ENCODE measurements at regions not wholly inside any gene's neighbourhood (a gene's known extent, or its start where the extent isn't known, plus 50 kb on each side); places are given as distances from the start of the nearest gene placed in this dataset.
A peak's percentile ranks its signal among the peaks of the same experiment; 100 is the strongest.
"Not testable (repeated sequence)": the region's sequence is repeated elsewhere in the genome, so short reads cannot be mapped to it uniquely, and the experiment has no call there.

DNA sequence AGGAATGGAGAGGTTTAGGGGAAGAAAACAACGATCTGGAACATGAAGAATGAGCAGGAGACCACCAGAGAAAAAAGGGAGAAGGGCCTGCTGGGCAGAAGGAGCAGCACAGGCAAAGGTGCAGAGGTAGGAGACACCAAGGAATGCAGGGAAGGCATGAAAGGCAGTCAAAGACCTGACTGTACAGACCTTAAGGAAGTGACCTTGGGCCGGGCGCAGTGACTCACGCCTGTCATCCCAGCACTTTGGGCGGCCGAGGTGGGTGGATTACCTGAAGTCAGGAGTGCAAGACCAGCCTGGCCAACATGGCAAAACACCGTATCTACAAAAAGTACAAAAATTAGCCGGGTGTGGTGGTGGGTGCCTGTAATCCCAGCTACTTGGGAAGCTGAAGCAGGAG lies 157.7 kb upstream of the ATP10A start:
- no peak for DNase-seq

DNA sequence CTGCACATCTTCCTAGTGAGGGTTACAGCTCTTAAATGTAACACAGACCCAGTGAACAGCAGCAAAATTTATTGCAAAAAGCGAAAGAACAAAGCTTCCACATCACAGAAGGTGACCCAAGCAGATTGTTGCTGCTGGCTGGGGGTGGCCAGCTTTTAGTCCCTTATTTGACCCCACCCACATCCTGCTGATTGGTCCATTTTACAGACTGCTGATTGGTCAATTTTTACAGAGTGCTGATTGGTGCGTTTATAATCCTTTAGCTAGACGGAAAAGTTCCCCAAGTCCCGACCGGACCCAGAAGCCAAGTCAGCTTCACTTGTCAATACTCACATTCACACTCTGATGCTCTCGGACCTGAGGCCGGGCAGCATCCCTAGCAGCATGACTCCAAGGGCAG lies 154.5 kb upstream of the ATP10A start:
- DNase-seq: no peak

DNA sequence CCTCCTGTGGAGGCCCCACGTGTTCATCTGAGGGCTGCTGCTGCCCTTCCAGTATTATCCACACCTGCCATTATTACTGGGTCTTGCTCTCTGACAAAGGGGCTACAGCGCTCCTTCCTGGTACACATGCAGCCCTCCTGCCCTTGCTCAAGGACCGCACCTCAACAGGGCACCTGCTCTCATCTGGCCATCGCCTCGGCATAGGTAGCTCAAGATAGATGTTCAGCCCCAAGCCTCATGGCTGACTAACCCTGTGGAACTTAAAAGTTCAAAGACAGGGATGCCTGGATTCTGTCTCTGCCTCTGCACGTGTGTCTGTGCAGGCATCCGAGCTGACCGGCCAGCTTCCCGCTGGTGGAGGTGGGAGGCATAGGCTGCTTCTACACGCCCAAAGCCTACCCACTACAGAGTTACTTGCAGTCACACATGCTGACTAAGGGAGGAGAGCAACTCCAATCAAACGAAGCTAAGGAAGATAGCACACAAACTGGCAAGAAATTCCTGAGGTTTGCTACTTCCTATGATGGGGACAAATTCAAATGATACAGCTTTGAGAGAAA lies 152.5 kb upstream of the ATP10A start:
- no peak for DNase-seq

DNA sequence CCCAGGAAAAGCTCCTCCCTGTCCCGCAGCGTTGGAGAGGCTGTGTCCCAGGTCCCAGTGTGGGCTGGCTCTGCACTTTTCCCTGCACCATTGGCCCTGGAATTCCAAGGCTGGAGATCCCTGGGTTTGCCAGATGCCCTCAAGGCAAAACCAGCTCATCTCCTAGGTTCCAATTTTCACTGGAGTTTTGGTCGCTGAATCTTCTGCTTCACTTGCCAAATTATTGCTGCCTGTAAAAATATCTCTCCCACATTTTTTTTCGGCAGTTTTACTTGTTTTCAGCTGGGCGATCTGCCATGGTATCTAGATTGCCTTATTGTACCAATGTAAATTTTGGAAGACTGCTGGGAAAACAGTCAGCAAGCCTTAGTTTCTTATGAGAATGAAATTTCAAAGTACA lies 150.9 kb upstream of the ATP10A start:
- DNase-seq: no peak

DNA sequence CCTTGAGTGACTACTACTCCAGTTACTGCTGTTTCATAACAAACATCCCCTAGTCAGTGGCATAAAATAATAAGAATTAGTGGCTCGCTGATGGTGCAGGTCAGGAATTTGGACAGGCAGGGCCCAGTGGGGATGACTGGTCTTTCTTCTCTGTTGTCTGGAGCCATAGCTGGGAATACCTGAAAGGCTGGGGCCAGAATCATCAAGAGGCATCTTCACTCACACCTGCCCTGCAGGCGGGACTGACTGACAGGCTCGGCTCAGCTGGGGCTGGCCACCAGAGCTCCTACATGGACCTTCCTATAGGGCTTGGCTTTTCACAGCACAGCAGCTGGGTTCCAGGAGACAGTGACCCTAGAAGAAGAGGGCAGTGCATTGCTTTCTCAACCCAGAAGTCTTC lies 148.8 kb upstream of the ATP10A start:
- no peak for DNase-seq

DNA sequence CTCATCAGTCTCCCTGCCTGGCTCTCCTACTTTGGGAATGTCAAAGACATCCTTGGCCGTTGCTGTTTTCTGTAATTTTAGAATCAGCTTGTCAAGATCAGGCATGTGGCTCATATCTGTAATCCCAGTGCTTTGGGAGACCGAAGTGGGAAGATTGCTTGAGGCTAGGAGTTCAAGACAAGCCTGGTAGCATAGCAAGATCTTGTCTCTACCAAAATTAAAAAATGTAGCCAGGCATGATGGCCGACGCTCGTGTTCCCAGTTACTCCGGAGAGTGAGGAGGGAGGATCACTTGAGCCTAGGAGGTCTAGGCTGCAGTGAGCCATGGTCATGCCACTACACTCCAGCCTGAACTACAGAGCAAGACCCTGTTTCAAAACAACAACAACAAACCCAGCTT lies 144.0 kb upstream of the ATP10A start:
- no peak for DNase-seq

DNA sequence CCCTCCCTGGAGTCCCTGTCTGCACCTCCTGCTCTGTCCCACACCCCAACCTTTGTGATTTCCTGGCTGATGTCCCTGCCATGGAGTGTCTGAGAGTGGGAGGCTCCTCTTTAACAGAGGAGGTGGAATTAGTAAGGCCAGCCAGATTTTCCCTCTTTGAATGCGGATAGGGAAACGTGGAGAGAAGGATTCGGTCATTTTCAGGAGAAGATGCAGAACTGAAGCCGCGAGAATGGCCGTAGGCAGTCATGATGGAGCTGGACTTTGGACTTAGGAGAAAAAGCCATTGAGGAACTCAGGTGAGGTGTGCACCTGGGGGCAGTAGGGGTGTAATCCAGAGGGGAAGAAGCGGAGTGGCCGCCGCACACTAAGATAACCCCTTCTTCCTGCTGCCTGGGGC lies 138.1 kb upstream of the ATP10A start:
- DNase-seq: no peak

DNA sequence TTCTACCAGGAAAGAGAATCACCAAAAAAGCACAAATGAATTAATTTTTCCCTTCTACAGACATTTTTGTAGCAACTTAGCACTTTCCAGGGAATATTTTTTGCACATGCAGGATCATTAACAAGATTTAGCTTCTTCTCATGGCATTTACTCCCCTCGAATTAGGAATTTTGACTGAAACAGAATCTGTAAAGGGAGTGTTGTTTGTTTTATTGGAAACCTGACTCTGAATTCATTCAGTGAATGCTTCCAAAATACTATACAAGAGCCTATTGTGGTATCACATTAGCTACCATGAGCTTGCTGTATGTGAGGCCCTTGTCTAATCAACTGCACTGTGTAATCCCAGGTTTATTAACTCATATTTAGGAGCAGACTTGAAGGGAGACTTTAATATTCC lies 130.4 kb upstream of the ATP10A start:
- no peak for DNase-seq

DNA sequence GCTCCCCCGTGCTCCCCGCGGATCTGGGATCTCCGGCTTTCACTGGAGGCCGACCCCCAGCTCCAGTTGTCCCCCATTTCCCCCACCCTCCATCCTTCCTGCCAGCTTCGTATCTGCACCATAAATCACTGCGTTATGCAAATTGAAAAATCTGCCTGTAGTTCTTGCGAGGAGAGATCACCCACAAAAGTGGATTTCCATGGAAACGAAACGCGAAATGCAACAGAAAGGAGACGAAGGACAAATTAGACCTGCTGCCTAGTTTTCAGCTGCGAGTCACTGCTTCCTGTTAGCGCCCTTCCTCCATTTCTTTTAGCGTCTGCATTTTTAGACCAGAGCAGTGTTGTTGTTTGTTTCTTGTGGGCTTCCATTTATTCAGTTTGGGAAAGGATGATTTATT lies 127.1 kb upstream of the ATP10A start:
- no peak for DNase-seq

DNA sequence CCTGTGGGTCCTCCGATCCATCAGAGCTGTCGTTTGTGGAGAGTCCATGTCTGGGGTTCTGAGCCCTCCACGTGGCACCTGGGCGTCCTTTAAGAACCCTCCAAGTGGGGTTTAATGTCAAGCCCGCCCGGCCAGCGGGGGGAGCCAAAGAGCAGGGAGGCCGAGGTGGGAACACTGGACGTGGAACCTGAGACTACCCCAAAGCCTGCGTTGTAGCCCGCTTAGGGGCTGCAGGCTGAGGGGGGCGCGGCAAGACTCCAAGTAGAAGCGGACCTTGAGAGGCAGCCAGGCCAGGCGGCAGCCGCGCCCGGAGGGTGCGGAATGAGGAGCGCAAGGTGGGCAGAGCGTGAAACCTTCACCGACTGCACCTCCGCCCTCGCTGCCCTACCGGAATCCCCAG lies 126.2 kb upstream of the ATP10A start:
- DNase-seq: no peak

DNA sequence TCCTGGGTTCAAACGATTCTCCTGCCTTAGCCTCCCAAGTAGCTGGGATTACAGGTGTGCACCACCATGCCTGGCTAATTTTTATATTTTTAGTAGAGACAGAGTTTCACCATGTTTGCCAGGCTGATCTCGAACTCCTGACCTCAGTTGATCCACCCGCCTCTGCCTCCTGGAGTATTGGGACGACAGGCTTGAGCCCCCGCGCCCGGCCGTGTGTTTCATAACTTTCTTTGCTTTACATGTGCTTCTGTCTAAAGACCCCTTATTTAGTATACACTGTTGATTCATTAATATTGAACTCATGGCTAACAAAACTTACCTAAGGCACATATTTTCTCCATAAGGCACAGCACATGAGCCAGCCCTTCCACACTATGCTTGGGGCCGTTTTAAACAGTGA lies 125.6 kb upstream of the ATP10A start:
- DNase-seq: not testable (repeated sequence)

DNA sequence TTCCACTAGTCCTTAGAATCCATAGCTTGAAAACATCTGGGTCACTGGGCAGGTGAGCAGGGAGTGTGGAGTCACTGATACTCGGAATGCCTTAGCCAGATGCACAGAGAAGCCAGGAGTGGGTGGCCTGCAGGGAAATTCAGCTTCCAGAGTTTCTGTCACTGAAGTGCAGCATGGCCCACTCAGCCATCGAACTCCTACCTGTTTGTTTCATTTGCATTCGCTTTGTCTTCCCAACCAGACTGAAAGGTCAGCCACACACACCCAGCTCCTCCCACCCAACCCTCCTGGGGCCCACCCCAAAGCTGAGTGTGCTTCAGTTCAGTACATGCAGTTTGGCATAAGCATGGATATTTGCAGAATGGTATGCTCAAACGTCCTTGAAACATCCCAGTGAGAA lies 124.5 kb upstream of the ATP10A start:
- DNase-seq: no peak

DNA sequence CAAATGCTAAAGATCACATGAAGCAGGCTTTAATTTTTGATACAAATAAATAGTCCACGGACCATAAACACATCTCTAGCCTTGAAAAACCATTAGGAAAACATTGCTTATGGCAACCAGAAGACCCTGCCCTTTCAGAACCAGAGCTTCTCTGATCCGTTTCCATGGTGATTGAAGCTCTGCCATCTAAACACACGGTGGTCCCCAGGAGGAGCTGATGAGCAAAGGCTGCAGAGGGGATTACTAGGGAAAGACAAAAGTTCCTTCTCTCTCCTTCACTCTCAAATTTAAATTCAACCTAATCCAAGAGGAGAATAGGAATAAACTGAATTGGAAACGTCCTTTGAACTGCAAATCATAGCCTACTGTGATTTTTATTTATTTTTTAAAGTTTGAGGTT lies 122.0 kb upstream of the ATP10A start:
- DNase-seq: no peak

DNA sequence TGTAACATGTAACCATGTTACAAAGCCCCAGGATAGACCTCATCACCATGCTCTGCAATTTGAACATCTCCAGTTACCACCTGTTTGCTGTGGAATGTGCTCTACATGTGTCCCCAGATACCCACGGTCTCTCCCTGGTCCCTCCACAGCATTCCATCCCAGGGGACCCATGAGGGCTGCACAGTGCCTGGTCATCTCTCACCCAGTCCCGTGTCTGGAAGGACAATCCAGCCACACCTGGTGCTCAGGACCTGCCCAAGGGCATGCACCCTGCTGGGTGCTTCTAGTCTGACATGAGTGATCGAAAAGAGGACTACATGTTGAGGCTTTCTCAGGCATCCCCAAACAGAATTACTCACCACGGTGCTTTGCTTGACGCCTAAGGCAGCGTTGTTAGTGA lies 119.6 kb upstream of the ATP10A start:
- no peak for DNase-seq

DNA sequence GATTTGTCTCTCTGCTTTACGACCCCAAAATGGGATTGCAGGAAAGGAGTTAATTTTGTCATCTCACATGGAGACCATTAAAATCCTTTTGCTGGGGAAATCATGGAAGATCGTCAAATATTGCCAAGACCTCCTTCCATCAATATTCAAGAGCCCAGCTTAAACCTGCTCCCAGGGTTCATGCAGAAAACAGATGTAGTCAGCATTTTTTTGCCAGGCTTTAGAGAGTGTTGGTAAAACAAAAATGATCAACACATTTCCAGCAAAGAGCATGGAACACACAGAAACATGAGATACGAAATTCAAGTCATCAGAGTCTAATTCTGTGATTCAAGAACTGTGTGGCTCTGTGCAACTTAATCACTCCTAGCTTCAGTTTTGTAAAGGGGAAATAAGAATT lies 118.0 kb upstream of the ATP10A start:
- DNase-seq: no peak

DNA sequence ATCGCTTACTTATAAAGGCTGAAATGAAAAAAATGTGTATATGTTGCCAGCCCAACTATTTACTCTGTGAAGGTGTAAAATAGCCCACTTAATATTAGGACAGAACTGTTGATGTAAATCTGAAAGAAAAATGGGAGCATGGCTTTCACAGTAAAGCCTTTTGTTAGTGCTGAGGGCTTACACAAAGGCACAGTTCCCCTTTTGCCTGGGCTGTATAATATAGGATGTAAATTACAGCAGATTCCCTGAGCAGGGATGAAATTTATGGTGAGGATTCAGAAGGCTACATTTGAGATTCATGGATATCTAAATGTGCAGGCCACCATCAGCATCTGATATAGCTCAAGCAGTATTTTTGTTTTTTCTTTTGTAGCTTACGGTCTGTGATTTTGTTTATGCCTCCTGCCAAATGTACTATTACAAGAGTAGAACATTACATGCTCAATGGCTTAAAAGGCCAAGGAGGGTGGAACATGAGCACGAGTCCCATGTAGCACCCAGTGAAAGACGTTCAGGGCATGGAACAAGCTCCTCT lies 109.1 kb upstream of the ATP10A start:
- DNase-seq: no peak

DNA sequence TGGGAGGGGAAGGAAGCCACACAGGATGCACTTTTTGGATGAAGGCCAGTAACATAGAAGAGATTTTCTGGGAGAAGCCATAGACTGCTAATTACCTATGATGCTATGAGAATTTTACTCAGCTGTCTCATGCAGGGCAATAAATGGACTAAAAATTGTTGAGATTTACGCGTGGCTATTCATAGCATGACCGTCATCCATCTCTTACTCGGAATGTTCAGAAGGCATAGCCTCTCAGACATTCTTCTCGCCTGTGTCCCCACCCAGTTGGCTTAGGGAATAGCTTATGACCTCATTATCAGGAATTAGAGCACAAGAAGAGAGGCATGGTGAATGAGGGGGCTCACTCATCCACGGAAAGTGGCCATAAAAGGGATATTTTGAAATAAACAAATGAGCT lies 107.9 kb upstream of the ATP10A start:
- DNase-seq: peak; percentile 69

DNA sequence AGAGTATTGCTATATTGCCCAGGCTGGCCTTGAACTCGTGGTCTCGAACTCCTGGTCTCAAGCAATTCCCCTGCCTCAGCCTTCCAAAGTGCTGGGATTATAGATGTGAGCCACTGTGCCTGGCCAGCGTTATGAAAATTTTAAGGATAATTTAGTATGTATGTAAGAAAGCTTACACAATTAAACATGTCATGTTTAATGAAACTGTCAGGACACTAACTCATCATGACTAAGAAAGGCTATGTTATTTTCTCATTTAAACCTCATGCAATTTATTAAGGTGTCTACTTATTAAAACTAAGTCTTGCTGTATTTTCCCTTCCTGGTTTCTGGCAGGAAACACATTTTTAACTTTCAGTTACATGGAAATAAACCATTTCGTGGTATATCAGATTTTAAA lies 106.8 kb upstream of the ATP10A start:
- DNase-seq: no peak

DNA sequence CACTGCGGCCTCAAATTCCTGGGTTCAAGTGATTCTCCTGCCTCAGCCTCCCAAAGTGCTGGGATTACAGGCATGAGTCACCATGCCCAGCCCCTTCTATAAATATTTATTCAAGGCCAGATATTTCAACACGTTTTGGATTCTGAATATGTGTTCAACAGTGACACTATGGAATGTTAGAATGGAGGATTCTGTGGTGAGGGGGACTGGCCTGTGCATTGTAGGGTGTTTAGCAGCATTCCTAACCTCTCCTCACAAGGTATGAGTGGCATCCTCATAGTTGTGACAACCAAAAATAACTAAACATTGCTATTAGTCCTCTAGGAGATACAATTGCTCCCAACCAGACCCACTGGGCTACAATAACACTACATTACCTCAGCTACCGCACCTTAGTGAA lies 104.0 kb upstream of the ATP10A start:
- DNase-seq: peak; percentile 64

DNA sequence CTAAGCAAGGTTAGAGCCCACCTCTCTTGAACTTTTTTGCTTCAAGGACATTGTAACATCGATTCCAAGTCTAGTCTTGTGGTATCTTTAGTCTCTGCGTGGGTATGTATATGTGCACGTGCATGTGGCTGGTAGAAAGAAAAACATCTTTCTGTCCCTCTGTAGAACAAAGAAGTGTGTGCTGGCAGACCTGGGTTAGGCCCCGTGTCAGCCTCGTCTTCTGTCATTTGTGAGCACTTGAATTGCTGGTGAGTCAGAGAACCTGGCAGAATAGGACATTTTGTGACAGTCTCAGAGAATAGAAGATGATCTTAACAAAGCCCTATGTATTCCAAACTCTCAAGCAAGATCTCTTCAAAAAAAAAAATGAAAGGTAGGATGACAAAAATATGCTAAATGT lies 102.2 kb upstream of the ATP10A start:
- DNase-seq: no peak

DNA sequence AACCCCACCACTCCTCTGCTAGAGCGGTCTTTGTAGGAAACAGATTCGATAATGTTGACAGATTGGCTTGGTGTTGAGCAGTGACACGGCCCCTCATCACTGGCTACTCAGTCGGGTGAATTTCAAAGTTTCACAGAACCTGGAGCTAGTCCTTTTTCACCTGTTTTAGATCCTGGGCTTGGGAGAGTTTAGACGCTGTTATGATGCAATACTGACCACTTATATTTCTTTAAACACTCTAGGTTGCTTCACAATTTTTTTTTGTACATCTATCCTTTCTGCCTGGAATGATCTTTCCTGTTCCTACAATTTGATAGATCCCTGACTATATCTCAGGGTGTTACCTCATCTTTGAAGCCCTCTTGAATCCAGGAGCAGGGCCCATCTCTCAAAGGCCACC lies 97.1 kb upstream of the ATP10A start:
- DNase-seq: no peak

DNA sequence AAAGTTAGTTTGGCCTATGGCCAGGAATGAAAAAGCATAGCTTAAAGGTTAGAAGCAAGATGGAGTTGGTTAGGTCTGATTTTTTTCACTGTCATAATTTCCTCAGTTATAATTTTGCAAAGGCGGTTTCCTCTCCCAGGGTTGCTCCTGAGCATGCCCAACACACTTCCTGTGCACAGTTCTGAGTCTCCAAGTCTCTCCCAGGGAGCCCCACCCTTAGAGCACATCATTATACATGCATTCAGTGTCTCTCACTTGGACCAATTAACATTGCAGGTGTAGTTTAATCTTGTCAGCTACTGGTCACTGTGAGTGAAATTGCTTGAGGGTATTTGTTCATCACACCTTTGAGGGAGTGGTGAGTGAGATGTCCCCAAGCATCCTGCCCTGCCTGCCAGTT lies 96.0 kb upstream of the ATP10A start:
- DNase-seq: no peak

DNA sequence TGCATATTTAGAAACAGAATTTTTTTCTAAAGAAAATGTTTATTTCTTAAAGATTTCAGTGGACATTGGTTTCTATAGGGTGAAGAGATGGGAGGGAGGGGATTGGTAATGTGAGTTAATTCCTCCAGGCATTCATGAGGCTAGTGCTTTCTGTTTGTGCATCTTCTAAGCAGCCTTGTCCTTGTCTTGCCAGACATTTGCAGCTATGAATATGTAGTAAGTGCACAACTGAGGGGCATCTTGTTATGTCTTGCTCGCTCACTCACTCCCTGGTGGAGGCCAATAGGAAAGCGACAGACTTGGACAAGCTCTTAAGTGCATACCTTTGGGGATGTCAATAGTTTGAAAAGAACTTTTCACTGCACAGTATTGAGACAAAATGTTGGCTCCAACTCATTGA lies 92.5 kb upstream of the ATP10A start:
- no peak for DNase-seq

DNA sequence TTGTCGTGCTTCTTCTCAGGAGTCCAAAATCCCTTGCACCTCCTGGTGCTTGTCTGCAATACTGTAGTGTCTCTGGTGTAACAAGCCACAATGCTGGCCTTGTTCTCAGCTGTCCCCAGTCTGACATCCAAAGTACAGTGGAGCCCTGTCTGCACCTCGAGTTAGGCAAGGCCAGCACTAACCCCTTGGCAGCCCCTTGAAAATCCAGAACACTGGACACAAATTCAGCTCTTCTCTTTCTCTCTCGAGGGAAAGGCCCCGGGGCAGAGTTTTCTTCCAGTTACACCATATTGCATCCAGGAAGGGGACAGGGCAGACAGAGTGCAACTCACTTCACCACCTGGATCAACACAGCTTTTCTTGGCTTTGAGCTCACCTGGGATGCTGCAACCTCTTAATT lies 91.3 kb upstream of the ATP10A start:
- no peak for DNase-seq

DNA sequence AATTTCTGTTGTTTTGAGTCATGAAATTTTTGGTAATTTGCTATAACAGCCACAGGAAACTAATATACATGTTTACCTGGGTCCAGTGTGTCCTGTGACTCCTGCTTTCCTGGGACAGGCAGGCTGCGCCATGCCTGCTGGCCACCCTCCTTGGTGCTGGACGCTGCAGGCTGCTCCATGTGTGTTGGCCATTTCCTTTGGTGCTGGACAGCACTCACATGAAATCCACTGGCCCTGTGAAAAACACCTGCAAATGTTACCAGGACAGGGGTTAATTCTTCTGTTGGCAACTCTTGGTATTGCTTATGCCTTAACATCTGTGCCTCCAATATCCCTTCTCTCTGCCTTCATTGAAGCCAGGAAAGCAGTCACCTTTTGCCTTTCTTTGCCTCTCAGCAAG lies 86.9 kb upstream of the ATP10A start:
- no peak for DNase-seq

All from fibroblast of skin of back (primary cell).